ENCODE measurements at regions not wholly inside any gene's neighbourhood (a gene's known extent, or its start where the extent isn't known, plus 50 kb on each side); places are given as distances from the start of the nearest gene placed in this dataset.

DNA sequence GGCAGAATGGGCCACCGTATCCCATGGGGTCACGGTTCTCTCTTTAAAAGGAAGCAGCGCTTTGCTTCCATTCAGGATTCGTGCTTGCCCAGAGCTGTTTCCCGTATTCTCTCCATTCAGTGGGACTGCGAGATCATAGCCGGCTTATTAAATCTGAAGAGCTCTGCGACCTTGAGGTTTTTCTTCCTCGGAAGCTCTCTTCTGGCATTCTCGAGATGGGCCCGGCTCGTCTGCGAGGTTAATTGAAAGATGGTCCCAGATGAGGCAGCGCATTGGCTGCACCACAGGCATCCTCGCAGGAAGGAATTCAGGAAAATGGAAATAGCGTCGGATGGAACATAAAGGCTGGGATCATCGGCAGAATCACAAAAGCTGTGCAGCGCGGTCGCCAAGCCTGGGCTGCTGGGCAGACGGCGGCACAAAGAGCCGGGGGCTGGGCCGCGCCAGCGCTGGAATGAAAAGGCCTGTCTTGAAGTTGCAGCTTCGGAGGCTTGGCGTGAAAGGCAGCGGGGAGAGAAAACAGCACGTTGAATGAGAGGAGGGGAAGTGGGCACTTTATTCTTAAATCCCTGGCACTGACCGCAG lies 236.2 kb downstream of the IRX2 start:
- TF ChIP-seq POLR2A (IDR thresholded peaks at IDR 0.05): no peak
- TF ChIP-seq POLR2AphosphoS5 (IDR thresholded peaks at IDR 0.05): no peak
- no peak for TF ChIP-seq EP300 (IDR thresholded peaks at IDR 0.05)
- TF ChIP-seq, protein P1, sequence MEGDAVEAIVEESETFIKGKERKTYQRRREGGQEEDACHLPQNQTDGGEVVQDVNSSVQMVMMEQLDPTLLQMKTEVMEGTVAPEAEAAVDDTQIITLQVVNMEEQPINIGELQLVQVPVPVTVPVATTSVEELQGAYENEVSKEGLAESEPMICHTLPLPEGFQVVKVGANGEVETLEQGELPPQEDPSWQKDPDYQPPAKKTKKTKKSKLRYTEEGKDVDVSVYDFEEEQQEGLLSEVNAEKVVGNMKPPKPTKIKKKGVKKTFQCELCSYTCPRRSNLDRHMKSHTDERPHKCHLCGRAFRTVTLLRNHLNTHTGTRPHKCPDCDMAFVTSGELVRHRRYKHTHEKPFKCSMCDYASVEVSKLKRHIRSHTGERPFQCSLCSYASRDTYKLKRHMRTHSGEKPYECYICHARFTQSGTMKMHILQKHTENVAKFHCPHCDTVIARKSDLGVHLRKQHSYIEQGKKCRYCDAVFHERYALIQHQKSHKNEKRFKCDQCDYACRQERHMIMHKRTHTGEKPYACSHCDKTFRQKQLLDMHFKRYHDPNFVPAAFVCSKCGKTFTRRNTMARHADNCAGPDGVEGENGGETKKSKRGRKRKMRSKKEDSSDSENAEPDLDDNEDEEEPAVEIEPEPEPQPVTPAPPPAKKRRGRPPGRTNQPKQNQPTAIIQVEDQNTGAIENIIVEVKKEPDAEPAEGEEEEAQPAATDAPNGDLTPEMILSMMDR (IDR thresholded peaks at IDR 0.05): no peak
- Histone ChIP-seq H3K27ac (no peak overlapping the region), H3K27me3 (peaks cover 3% of the 10 kb centered on the region), H3K36me3 (no peaks in the 10 kb centered on the region), H3K9me3 (no peaks in the 10 kb centered on the region), H3K4me1 (no peaks in the 10 kb centered on the region), H3K4me3 (no peak overlapping the region)
- DNase-seq (ENCODE audit: low spot score in 2 of 2): peak in 1 of 2 donors; percentile 40
- 82% methylated on average over 32 of the region's 32 CpGs for WGBS

DNA sequence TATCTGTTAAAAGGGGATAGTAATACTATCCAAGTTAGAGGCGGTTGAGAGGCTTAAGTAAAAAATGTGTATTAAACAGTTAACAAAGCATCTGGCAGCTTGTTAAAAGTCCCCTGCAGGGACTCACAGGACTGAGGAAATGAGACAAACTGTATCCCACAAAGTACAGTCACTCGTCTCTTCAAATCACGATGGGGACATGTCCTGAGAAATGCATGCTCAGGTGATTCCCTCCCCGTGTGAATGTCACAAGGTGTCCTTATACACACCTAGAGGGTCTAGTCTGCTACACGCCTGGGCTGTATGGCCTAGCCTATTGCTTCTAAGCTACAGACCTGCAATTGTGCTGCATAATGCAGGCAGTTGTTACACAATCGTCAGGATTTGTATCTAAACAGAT lies 237.0 kb downstream of the IRX2 start:
- H3K4me1 ChIP-seq: no peaks in the 10 kb centered on the region

DNA sequence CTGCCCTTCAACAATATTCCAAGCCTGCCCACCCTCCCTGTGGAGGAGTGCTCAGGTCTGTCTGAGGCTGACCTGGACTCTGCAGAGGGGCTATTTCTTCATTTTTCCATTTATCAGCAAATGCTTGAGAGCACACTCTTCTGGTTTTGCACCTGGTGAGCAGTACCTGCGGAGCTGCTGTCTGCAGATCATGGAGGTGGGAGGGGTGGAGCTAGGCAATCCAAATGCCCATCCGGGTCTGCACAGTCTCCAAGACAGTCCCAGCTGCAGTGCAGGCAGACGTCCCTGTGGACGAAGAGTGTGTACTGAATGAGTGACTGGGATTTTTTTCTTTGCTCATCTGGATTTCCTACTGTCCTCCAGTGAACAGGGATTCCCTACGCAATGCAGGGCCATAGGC lies 239.8 kb downstream of the IRX2 start:
- DNase-seq (ENCODE audit: low spot score in 2 of 2): no peak
- Histone ChIP-seq H3K9me3 (no peaks in the 10 kb centered on the region), H3K27ac (no peak overlapping the region), H3K4me3 (no peak overlapping the region), H3K27me3 (no peaks in the 10 kb centered on the region), H3K4me1 (no peaks in the 10 kb centered on the region), H3K36me3 (no peaks in the 10 kb centered on the region)
- 88% methylated on average over 5 of the region's 5 CpGs for WGBS
- no peak for TF ChIP-seq EP300 (IDR thresholded peaks at IDR 0.05)
- TF ChIP-seq, protein P1 (IDR thresholded peaks at IDR 0.05): no peak
- no peak for TF ChIP-seq POLR2A (IDR thresholded peaks at IDR 0.05)
- no peak for TF ChIP-seq POLR2AphosphoS5 (IDR thresholded peaks at IDR 0.05)

More for the DNA sequence above, 237.0 kb downstream of the IRX2 start:
- TF ChIP-seq POLR2AphosphoS5 (IDR thresholded peaks at IDR 0.05): no peak
- TF ChIP-seq, protein P1 (IDR thresholded peaks at IDR 0.05): no peak
- TF ChIP-seq POLR2A (IDR thresholded peaks at IDR 0.05): no peak
- no peak for TF ChIP-seq EP300 (IDR thresholded peaks at IDR 0.05)
- no peak overlapping the region for H3K4me3 ChIP-seq
- WGBS: 65% methylated on average over 6 of the region's 6 CpGs
- no peak for DNase-seq (ENCODE audit: low spot score in 2 of 2)
- no peak overlapping the region for H3K27ac ChIP-seq
- H3K27me3 ChIP-seq: peaks cover 3% of the 10 kb centered on the region
- no peaks in the 10 kb centered on the region for H3K9me3 ChIP-seq
- no peaks in the 10 kb centered on the region for H3K36me3 ChIP-seq

DNA sequence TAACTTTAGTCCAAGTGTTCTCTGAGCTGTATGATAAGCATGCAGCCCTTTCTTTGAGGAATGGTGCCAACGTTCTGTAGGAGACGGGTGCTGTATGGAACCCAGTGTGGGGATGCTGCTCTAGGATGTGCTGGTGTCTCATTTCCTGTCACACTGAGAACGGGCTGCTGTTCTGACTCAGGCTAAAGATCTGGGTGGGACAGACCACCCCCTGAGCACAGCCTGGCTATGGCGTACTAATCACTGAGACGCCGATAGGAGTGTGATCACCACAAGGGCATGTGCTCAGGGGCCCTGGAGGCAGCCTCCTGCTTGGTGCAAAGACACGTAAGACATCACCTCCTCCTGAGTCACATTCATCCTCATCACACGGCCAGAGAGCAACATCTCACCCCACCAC lies 240.4 kb downstream of the IRX2 start:
- Histone ChIP-seq H3K27ac (no peak overlapping the region), H3K9me3 (no peaks in the 10 kb centered on the region), H3K27me3 (no peaks in the 10 kb centered on the region), H3K36me3 (no peaks in the 10 kb centered on the region), H3K4me3 (no peak overlapping the region), H3K4me1 (no peaks in the 10 kb centered on the region)
- DNase-seq (ENCODE audit: low spot score in 2 of 2): no peak
- 100% methylated on average over 2 of the region's 8 CpGs for WGBS
- TF ChIP-seq, protein P1 (IDR thresholded peaks at IDR 0.05): no peak
- TF ChIP-seq POLR2AphosphoS5 (IDR thresholded peaks at IDR 0.05): no peak
- TF ChIP-seq POLR2A (IDR thresholded peaks at IDR 0.05): no peak
- no peak for TF ChIP-seq EP300 (IDR thresholded peaks at IDR 0.05)

DNA sequence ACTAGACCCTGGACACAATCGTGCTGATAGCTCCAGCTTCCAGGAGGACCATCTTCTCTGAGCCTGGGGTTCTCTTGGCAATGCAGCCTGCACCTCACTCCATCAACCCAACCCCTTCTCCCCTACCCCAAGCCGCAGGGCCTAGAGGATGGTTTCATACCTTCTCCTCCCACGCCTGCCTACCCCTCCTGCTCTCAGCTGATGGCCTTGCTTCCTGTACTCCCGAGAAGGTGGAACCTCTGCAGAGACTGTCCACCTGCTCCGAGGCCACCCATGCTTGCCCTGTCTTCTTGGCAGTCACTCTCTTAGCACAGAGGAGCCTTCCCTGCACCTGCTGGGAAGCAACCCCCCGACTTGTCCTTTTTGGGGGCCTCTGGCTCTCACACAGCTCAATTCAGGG lies 241.9 kb downstream of the IRX2 start:
- Histone ChIP-seq H3K27me3 (peaks cover 4% of the 10 kb centered on the region), H3K9me3 (no peaks in the 10 kb centered on the region), H3K4me3 (no peak overlapping the region), H3K27ac (no peak overlapping the region), H3K36me3 (no peaks in the 10 kb centered on the region), H3K4me1 (no peaks in the 10 kb centered on the region)
- 87% methylated on average over 6 of the region's 6 CpGs for WGBS
- TF ChIP-seq, protein P1 (IDR thresholded peaks at IDR 0.05): no peak
- no peak for TF ChIP-seq EP300 (IDR thresholded peaks at IDR 0.05)
- no peak for DNase-seq (ENCODE audit: low spot score in 2 of 2)

Measured in suprapubic skin (tissue), 4 donors.